HG03460 (cell line): ENCODE measurements at regions not wholly inside any gene's neighbourhood (a gene's known extent, or its start where the extent isn't known, plus 50 kb on each side); places are given as distances from the start of the nearest gene placed in this dataset.

ENCODE experiments used
- ATAC-seq: cut with Tn5 transposase; IDR thresholded peaks from one replicate; pipeline ENCODE4 v1.9.1; 2021; ENCODE audit not compliant: unreplicated experiment

GRCh38 chr5:173689737-173690360, 73.4 kb upstream of the BOD1 start:
- peak; percentile 47 for ATAC-seq

- no peak for ATAC-seq
Measured at GRCh38 chr5:173691931-173692330, 75.5 kb upstream of the BOD1 start.

GRCh38 chr5:173693670-173694069, 77.2 kb upstream of the BOD1 start:
- no peak for ATAC-seq

- ATAC-seq = no peak
Measured at GRCh38 chr5:173696216-173696615, 79.8 kb upstream of the BOD1 start.

GRCh38 chr5:173697931-173698579, 81.6 kb upstream of the BOD1 start:
- no peak for ATAC-seq

GRCh38 chr5:173699966-173700365, 83.5 kb upstream of the BOD1 start:
- no peak for ATAC-seq

GRCh38 chr5:173703466-173703865, 87.0 kb upstream of the BOD1 start:
- ATAC-seq = no peak

- ATAC-seq = no peak
Measured at GRCh38 chr5:173704615-173705511, 88.4 kb upstream of the BOD1 start.

- no peak for ATAC-seq
Measured at GRCh38 chr5:173705512-173706044, 89.1 kb upstream of the BOD1 start.

GRCh38 chr5:173706700-173707099, 90.2 kb upstream of the BOD1 start:
- ATAC-seq = no peak

GRCh38 chr5:173707392-173707791, 90.9 kb upstream of the BOD1 start:
- ATAC-seq = peak; percentile 85

- no peak for ATAC-seq
Measured at GRCh38 chr5:173709145-173709544, 92.7 kb upstream of the BOD1 start.

GRCh38 chr5:173709761-173710160, 93.3 kb upstream of the BOD1 start:
- no peak for ATAC-seq

GRCh38 chr5:173710528-173710927, 94.1 kb upstream of the BOD1 start:
- no peak for ATAC-seq

- no peak for ATAC-seq
Measured at GRCh38 chr5:173711466-173711865, 95.0 kb upstream of the BOD1 start.

GRCh38 chr5:173712609-173713175, 96.2 kb upstream of the BOD1 start:
- ATAC-seq = no peak

GRCh38 chr5:173714551-173715428, 98.3 kb upstream of the BOD1 start:
- no peak for ATAC-seq

GRCh38 chr5:173715607-173716006, 99.2 kb upstream of the BOD1 start:
- ATAC-seq = no peak

GRCh38 chr5:173716058-173716682, 99.7 kb upstream of the BOD1 start:
- ATAC-seq = no peak

- ATAC-seq = no peak
Measured at GRCh38 chr5:173717959-173718358, 101.5 kb upstream of the BOD1 start.
